Breast epithelium (tissue), 4 donors: ENCODE measurements at regions not wholly inside any gene's neighbourhood (a gene's known extent, or its start where the extent isn't known, plus 50 kb on each side); places are given as distances from the start of the nearest gene placed in this dataset.

Experiments
- DNase-seq, 2 donors: peaks; one replicate each; pipeline ENCODE4 v3.0.0-alpha.2; 2019; ENCODE audit warnings: low spot score in 2 of 2
- H3K27ac ChIP-seq, 2 donors: fragments of 200-600 bp; sonication (generic) in 1 of 2; one replicate each; pipeline ENCODE4 v1.5.1; 2016 to 2019; ENCODE audit warnings: mild to moderate bottlenecking in 1 of 2
- H3K27me3 ChIP-seq, 2 donors: fragments of 200-600 bp; sonication (generic) in 1 of 2; one replicate each; pipeline versions ENCODE4 v1.5.1 to v1.6.0; 2017 to 2019; ENCODE audit warnings: control low read depth in 1 of 2, mild to moderate bottlenecking in 1 of 2
- H3K36me3 ChIP-seq: fragments of 200-600 bp; one replicate; pipeline ENCODE4 v1.5.1; 2019
- H3K4me1 ChIP-seq, 2 donors: fragments of 200-600 bp; sonication (generic); one replicate each; pipeline ENCODE4 v1.5.1; 2016 to 2019; ENCODE audit warnings: control low read depth in 1 of 2
- H3K4me3 ChIP-seq, 3 donors: fragments of 200-600 bp; sonication (generic); 1 replicate in 2 of 3; 2 replicates in 1 of 3; pipeline ENCODE4 v1.5.1; 2016 to 2019; ENCODE audit warnings: mild to moderate bottlenecking in 3 of 3, moderate library complexity in 2 of 3
- H3K9me3 ChIP-seq, 2 donors: fragments of 200-600 bp; sonication (generic) in 1 of 2; one replicate each; pipeline ENCODE4 v1.5.1; 2016 to 2019; ENCODE audit warnings: control low read depth in 1 of 2
- POLR2A ChIP-seq: fragments of 450-650 bp; IDR thresholded peaks from one replicate; pipeline ENCODE4 v1.6.1; 2016; ENCODE audit warnings: antibody characterized with exemption, mild to moderate bottlenecking, moderate library complexity
- POLR2AphosphoS5 ChIP-seq, 3 donors: sonication (generic); formaldehyde crosslinking; IDR thresholded peaks; one replicate each; pipeline ENCODE4 v1.6.1; 2017; ENCODE audit warnings: antibody characterized with exemption in 3 of 3
- intact Hi-C: fragments of 100-400 bp; cut with DNase I; formaldehyde crosslinking; loops from one replicate; pipeline ENCODE4 v1.15.1; 2023; ENCODE audit warnings: low total_unique reads
- TF ChIP-seq, protein P1 (sequence below), 3 donors: fragments of 450-650 bp; IDR thresholded peaks; one replicate each; pipeline ENCODE4 v1.5.1; 2016 to 2017; ENCODE audit warnings: antibody characterized with exemption in 3 of 3, mild to moderate bottlenecking in 3 of 3, moderate library complexity in 3 of 3

GRCh38 chr1:193705554-193705981, 519.2 kb upstream of the B3GALT2 start:
- H3K4me1 ChIP-seq: no peaks in the 10 kb centered on the region

GRCh38 chr1:193703655-193704054, 517.2 kb upstream of the B3GALT2 start:
- no peak overlapping the region for H3K4me3 ChIP-seq
- intact Hi-C loops: no loop called here
- no peak for DNase-seq
- H3K36me3 ChIP-seq: no peaks in the 10 kb centered on the region
- no peaks in the 10 kb centered on the region for H3K9me3 ChIP-seq
- H3K4me1 ChIP-seq: no peaks in the 10 kb centered on the region
- H3K27me3 ChIP-seq: no peaks in the 10 kb centered on the region
- no peak overlapping the region for H3K27ac ChIP-seq
- TF ChIP-seq POLR2A (no peak), POLR2AphosphoS5 (IDR thresholded peaks at IDR 0.05) (no peak)
- TF ChIP-seq, protein P1, sequence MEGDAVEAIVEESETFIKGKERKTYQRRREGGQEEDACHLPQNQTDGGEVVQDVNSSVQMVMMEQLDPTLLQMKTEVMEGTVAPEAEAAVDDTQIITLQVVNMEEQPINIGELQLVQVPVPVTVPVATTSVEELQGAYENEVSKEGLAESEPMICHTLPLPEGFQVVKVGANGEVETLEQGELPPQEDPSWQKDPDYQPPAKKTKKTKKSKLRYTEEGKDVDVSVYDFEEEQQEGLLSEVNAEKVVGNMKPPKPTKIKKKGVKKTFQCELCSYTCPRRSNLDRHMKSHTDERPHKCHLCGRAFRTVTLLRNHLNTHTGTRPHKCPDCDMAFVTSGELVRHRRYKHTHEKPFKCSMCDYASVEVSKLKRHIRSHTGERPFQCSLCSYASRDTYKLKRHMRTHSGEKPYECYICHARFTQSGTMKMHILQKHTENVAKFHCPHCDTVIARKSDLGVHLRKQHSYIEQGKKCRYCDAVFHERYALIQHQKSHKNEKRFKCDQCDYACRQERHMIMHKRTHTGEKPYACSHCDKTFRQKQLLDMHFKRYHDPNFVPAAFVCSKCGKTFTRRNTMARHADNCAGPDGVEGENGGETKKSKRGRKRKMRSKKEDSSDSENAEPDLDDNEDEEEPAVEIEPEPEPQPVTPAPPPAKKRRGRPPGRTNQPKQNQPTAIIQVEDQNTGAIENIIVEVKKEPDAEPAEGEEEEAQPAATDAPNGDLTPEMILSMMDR (IDR thresholded peaks at IDR 0.05): no peak

More at GRCh38 chr1:193705554-193705981, 519.2 kb upstream of the B3GALT2 start:
- Histone ChIP-seq H3K4me3 (no peak overlapping the region), H3K27me3 (no peaks in the 10 kb centered on the region), H3K36me3 (no peaks in the 10 kb centered on the region), H3K27ac (no peak overlapping the region), H3K9me3 (no peaks in the 10 kb centered on the region)
- intact Hi-C loops: no loop called here
- DNase-seq: no peak
- TF ChIP-seq POLR2AphosphoS5 (IDR thresholded peaks at IDR 0.05) (no peak), POLR2A (no peak)
- TF ChIP-seq, protein P1 (IDR thresholded peaks at IDR 0.05): no peak

GRCh38 chr1:193703121-193703520, 516.7 kb upstream of the B3GALT2 start:
- intact Hi-C loops: no loop called here
- no peaks in the 10 kb centered on the region for H3K4me1 ChIP-seq
- no peaks in the 10 kb centered on the region for H3K27me3 ChIP-seq
- no peak for DNase-seq
- H3K9me3 ChIP-seq: no peaks in the 10 kb centered on the region
- no peak overlapping the region for H3K27ac ChIP-seq
- TF ChIP-seq, protein P1 (IDR thresholded peaks at IDR 0.05): no peak
- no peak for TF ChIP-seq POLR2A
- TF ChIP-seq POLR2AphosphoS5 (IDR thresholded peaks at IDR 0.05): no peak
- no peak overlapping the region for H3K4me3 ChIP-seq
- H3K36me3 ChIP-seq: no peaks in the 10 kb centered on the region

GRCh38 chr1:193701759-193702158, 515.3 kb upstream of the B3GALT2 start:
- H3K27ac ChIP-seq: no peak overlapping the region
- no peaks in the 10 kb centered on the region for H3K36me3 ChIP-seq
- H3K4me1 ChIP-seq: no peaks in the 10 kb centered on the region
- H3K9me3 ChIP-seq: no peaks in the 10 kb centered on the region
- no peak for DNase-seq
- intact Hi-C loops: no loop called here
- no peaks in the 10 kb centered on the region for H3K27me3 ChIP-seq
- TF ChIP-seq POLR2A (no peak), POLR2AphosphoS5 (IDR thresholded peaks at IDR 0.05) (no peak)
- TF ChIP-seq, protein P1 (IDR thresholded peaks at IDR 0.05): no peak
- no peak overlapping the region for H3K4me3 ChIP-seq

- no peaks in the 10 kb centered on the region for H3K9me3 ChIP-seq
- H3K27ac ChIP-seq: no peak overlapping the region
Observed at GRCh38 chr1:193700710-193701355, 514.4 kb upstream of the B3GALT2 start.

More at GRCh38 chr1:193700710-193701355, 514.4 kb upstream of the B3GALT2 start:
- TF ChIP-seq POLR2AphosphoS5 (IDR thresholded peaks at IDR 0.05) (no peak), POLR2A (no peak)
- TF ChIP-seq, protein P1 (IDR thresholded peaks at IDR 0.05): no peak
- DNase-seq: no peak
- Histone ChIP-seq H3K4me3 (no peak overlapping the region), H3K27me3 (no peaks in the 10 kb centered on the region), H3K4me1 (no peaks in the 10 kb centered on the region), H3K36me3 (no peaks in the 10 kb centered on the region)
- intact Hi-C loops: no loop called here
